ENCODE measurements at regions not wholly inside any gene's neighbourhood (a gene's known extent, or its start where the extent isn't known, plus 50 kb on each side); places are given as distances from the start of the nearest gene placed in this dataset.

DNA sequence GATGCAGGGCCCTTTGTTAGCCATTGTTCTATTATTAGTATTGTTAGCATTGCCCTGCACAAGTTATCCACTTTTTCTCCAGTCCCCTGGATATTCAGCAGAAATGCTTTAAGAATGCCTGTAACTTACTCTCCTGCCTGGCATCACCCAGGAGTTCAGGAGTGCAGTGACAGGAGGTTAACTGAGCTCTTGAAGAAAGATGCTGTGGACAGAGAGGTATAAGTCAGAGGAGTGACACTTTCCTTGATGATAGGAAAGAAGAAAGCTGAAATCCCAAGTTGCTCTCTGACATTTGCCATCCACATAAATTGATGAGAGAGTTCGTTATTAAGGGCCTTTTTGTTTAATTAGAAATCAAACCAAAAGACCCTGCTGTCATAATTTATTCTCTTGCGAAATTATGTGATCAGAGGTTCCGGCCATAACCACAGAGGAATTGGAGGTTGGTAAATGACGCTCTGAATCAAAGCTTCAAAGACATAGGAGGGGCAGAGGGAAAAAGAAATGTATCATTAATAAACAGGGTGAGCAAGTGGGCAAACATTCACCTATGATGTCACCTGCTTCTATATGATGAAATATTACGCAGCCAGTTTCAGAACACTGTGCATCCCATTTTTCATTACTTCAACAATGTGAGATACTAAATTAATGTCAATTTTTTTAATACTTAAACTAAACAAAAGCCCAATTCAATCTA, 230.2 kb upstream of the JADE1 start:
- no peak overlapping the region for H3K27ac ChIP-seq (ENCODE audit: low read depth in 1 of 2, low read length in 2 of 2)
- H3K4me1 ChIP-seq (ENCODE audit: control insufficient read depth in 1 of 2, insufficient read depth in 2 of 2, low read length in 2 of 2): no peaks in the 10 kb centered on the region
- H3K36me3 ChIP-seq (ENCODE audit: control insufficient read depth in 1 of 2, insufficient read depth in 2 of 2, low read length in 1 of 2): no peaks in the 10 kb centered on the region
- no peak for ATAC-seq (ENCODE audit: low FRiP score)
- intact Hi-C loops (cut with DNase I): loop anchor here in 1 of 2 donors (10.0 kb wide), 1 partner anchor 225 kb away; the partner anchor contains the start of gene JADE1
- H3K4me3 ChIP-seq (ENCODE audit: low read length in 2 of 2): no peak overlapping the region
- DNase-seq: no peak
- WGBS, 2 donors: 75 to 76% methylated on average over 5 of the region's 5 CpGs
- H3K9me3 ChIP-seq (ENCODE audit: control insufficient read depth, low read length): no peaks in the 10 kb centered on the region
- no peaks in the 10 kb centered on the region for H3K27me3 ChIP-seq (ENCODE audit: control insufficient read depth in 1 of 2, insufficient read depth in 2 of 2, low read length in 1 of 2)

DNA sequence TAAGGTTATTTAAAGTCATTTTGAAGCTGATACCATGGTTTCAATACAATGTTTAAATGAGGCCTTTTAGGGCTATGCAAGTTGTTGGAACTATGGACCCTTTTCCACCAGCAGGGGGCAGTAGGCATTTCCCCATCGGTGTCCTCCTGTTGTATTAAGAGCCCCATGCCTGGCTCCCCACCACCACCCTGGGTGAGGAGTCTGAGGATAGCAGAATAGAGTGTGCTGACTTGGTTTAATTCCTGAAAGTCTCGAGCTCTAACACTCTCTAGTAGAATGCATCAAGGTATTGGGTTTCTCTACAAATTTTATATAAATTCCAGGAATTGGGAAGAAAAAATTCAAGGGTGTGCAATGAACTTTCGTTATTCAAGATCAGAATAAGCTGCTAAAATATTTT, 234.8 kb upstream of the JADE1 start:
- 35 to 41% methylated on average over 3 of the region's 3 CpGs for WGBS, 2 donors
- Histone ChIP-seq H3K36me3 (ENCODE audit: control insufficient read depth in 1 of 2, insufficient read depth in 2 of 2, low read length in 1 of 2) (no peaks in the 10 kb centered on the region), H3K4me1 (ENCODE audit: control insufficient read depth in 1 of 2, insufficient read depth in 2 of 2, low read length in 2 of 2) (peaks cover 0 to 3% of the 10 kb centered on the region in 2 donors), H3K9me3 (ENCODE audit: control insufficient read depth, low read length) (no peaks in the 10 kb centered on the region), H3K27ac (ENCODE audit: low read depth in 1 of 2, low read length in 2 of 2) (no peak overlapping the region), H3K4me3 (ENCODE audit: low read length in 2 of 2) (no peak overlapping the region), H3K27me3 (ENCODE audit: control insufficient read depth in 1 of 2, insufficient read depth in 2 of 2, low read length in 1 of 2) (no peaks in the 10 kb centered on the region)
- DNase-seq: peak in 1 of 2 donors; percentile 61
- intact Hi-C loops (cut with DNase I): loop anchor here (5.0 to 10.0 kb wide), 2 partner anchors 230 to 233 kb away; partner anchors contain the start of gene JADE1 (in 2 of the 2)
- ATAC-seq (ENCODE audit: low FRiP score): no peak

DNA sequence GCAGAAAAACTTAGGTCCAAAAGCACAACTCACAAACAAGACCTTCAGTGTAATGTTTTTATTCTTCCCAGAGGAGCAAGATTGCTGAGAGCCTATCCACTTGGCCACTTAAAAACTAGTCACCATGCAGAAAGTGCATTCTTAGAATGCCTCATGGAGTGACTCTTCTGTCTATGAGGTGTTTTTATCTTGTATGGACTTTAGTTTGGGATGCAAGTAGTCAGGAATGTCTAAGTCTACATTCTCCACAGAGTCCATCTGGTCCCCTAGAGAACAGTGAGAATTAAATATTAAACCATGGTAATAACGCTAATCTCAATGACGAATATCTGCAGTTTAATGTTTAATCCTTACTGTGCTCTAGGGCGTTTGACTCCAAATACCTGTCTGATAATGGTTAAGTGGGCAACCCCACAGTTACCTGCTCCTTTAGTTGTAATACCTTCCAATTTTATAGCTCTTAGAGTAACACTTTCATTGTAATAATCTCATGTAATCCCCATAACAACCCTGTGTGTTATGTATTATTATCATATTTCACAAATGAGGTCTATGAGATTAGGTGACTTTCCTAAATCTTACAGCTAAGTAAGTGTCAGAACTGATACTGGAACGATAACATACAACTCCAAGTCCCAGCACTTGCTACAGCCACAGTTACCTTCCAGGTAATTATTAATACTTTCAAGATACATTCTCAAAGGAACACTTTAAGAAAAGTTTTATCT, 235.6 kb upstream of the JADE1 start:
- DNase-seq: no peak
- ATAC-seq (ENCODE audit: low FRiP score): no peak
- no peak overlapping the region for H3K4me3 ChIP-seq (ENCODE audit: low read length in 2 of 2)
- H3K9me3 ChIP-seq (ENCODE audit: control insufficient read depth, low read length): no peaks in the 10 kb centered on the region
- no peaks in the 10 kb centered on the region for H3K36me3 ChIP-seq (ENCODE audit: control insufficient read depth in 1 of 2, insufficient read depth in 2 of 2, low read length in 1 of 2)
- WGBS, 2 donors: 68 to 79% methylated on average over 4 of the region's 4 CpGs
- H3K4me1 ChIP-seq (ENCODE audit: control insufficient read depth in 1 of 2, insufficient read depth in 2 of 2, low read length in 2 of 2): peaks cover 0 to 3% of the 10 kb centered on the region in 2 donors
- intact Hi-C loops (cut with DNase I): loop anchor here (5.0 to 10.0 kb wide), 2 partner anchors 231 to 233 kb away; partner anchors contain the start of gene JADE1 (in 2 of the 2)
- H3K27ac ChIP-seq (ENCODE audit: low read depth in 1 of 2, low read length in 2 of 2): no peak overlapping the region
- H3K27me3 ChIP-seq (ENCODE audit: control insufficient read depth in 1 of 2, insufficient read depth in 2 of 2, low read length in 1 of 2): no peaks in the 10 kb centered on the region

DNA sequence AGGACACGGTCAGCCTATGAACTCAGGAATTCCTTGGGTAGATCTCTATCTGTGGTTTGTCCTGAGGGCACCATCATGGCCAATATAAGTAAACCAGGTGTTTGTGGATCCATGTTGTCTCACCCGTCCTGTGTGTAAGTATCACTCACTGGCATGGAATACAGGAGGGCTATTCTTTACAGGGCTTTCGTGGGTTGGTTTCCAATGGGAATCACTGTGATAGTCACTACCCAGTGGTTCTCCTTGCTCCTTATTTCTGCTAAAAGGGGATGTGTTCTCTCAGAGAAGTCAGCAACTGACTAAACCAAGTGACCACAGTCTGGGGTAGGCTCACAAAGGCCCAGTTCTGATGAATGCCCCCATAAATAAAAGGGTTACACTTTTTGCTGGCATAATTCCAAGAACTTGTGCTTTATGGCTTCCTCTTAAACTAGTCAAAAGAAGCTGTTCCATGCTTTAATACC, 236.7 kb upstream of the JADE1 start:
- no peaks in the 10 kb centered on the region for H3K27me3 ChIP-seq (ENCODE audit: control insufficient read depth in 1 of 2, insufficient read depth in 2 of 2, low read length in 1 of 2)
- H3K9me3 ChIP-seq (ENCODE audit: control insufficient read depth, low read length): no peaks in the 10 kb centered on the region
- H3K4me1 ChIP-seq (ENCODE audit: control insufficient read depth in 1 of 2, insufficient read depth in 2 of 2, low read length in 2 of 2): peaks cover 1 to 3% of the 10 kb centered on the region in 2 donors
- intact Hi-C loops (cut with DNase I): loop anchor here (5.0 to 10.0 kb wide), 2 partner anchors 232 to 234 kb away; partner anchors contain the start of gene JADE1 (in 2 of the 2)
- WGBS, 2 donors: 96 to 98% methylated on average over 3 of the region's 3 CpGs
- H3K4me3 ChIP-seq (ENCODE audit: low read length in 2 of 2): no peak overlapping the region
- ATAC-seq (ENCODE audit: low FRiP score) (no peak), DNase-seq (no peak)
- H3K36me3 ChIP-seq (ENCODE audit: control insufficient read depth in 1 of 2, insufficient read depth in 2 of 2, low read length in 1 of 2): no peaks in the 10 kb centered on the region
- no peak overlapping the region for H3K27ac ChIP-seq (ENCODE audit: low read depth in 1 of 2, low read length in 2 of 2)

DNA sequence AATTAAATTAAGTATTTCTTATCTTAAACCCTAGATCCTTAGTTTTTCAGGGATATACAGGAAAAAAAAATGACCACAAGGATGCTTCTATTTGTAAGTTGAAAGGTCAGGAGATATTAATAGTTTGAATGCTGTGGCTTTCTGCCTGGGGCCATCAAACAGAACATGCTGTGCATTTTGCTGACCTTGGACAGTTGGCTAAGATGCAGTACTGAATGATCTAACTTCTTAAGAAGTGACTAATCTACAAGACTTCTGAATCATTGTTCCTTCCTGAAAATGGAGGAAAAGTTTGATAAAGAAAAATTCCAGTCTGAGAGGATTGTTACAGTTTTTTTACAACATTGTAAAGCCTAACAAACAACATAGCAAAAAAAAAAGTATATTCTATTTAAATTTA, 237.8 kb upstream of the JADE1 start:
- intact Hi-C loops (cut with DNase I): loop anchor here (5.0 to 10.0 kb wide), 2 partner anchors 233 to 236 kb away; partner anchors contain the start of gene JADE1 (in 2 of the 2)
- DNase-seq (peak in 1 of 2 donors; percentile 51), ATAC-seq (ENCODE audit: low FRiP score) (peak; percentile 74)
- peaks cover 1 to 3% of the 10 kb centered on the region in 2 donors for H3K4me1 ChIP-seq (ENCODE audit: control insufficient read depth in 1 of 2, insufficient read depth in 2 of 2, low read length in 2 of 2)
- no peak overlapping the region for H3K27ac ChIP-seq (ENCODE audit: low read depth in 1 of 2, low read length in 2 of 2)
- no peaks in the 10 kb centered on the region for H3K36me3 ChIP-seq (ENCODE audit: control insufficient read depth in 1 of 2, insufficient read depth in 2 of 2, low read length in 1 of 2)
- H3K9me3 ChIP-seq (ENCODE audit: control insufficient read depth, low read length): no peaks in the 10 kb centered on the region
- H3K27me3 ChIP-seq (ENCODE audit: control insufficient read depth in 1 of 2, insufficient read depth in 2 of 2, low read length in 1 of 2): no peaks in the 10 kb centered on the region
- H3K4me3 ChIP-seq (ENCODE audit: low read length in 2 of 2): no peak overlapping the region

DNA sequence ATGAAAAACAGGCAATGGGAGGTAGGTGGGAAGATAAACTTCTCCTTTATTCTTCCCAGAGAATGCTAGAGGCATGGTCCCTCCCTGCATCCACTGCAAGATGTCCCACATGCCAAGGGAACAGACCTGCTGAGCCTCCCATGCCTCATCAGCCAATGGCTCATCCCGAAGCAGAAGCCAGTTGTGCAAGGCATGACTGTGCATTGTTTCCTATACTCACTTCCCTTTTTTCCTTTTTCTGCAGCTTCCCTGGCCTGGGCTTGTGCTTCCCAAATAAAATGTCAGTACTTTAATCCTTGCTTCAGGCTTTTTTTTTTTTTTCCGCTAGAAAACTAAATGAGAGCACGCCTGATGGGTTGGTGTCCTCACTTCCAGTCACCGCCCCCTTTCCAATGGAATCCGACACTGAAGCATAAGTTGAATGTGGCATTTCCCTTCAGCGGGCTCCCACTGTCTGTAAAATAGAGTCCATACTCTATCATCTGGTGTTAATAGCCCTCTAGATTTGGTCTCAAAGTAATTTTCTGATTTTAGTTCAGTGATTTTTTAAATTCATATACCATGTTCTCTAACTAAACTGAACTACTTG, 239.0 kb upstream of the JADE1 start:
- Histone ChIP-seq H3K27me3 (ENCODE audit: control insufficient read depth in 1 of 2, insufficient read depth in 2 of 2, low read length in 1 of 2) (no peaks in the 10 kb centered on the region), H3K4me1 (ENCODE audit: control insufficient read depth in 1 of 2, insufficient read depth in 2 of 2, low read length in 2 of 2) (peaks cover 1 to 3% of the 10 kb centered on the region in 2 donors), H3K36me3 (ENCODE audit: control insufficient read depth in 1 of 2, insufficient read depth in 2 of 2, low read length in 1 of 2) (no peaks in the 10 kb centered on the region), H3K4me3 (ENCODE audit: low read length in 2 of 2) (no peak overlapping the region), H3K27ac (ENCODE audit: low read depth in 1 of 2, low read length in 2 of 2) (no peak overlapping the region), H3K9me3 (ENCODE audit: control insufficient read depth, low read length) (no peaks in the 10 kb centered on the region)
- intact Hi-C loops (cut with DNase I): loop anchor here (5.0 to 10.0 kb wide), 2 partner anchors 234 to 237 kb away; partner anchors contain the start of gene JADE1 (in 2 of the 2)
- WGBS, 2 donors: 93 to 95% methylated on average over 6 of the region's 6 CpGs
- DNase-seq: peak in 1 of 2 donors; percentile 76
- peak; percentile 59 for ATAC-seq (ENCODE audit: low FRiP score)

DNA sequence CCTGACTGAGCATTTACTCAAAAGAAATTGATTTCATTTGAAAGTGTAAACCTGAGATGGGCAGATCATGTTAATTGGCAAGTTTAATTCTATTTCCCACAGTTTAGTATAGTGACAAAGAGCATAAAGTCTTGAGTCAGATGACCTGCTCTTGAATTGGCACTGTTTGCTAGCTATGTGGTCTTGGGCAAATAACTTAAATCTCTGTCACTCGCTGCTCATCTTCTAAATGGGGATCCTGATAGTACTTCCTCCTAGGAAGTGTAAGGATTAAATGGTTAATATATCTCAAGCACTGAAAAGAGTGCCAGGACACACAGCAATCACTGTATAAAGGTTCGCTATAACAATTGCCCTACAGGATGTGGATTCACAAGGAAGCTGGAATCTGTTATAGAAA, 242.8 kb upstream of the JADE1 start:
- WGBS, 2 donors: 92 to 94% methylated on average over 2 of the region's 2 CpGs
- intact Hi-C loops (cut with DNase I): loop anchor here (5.0 to 10.0 kb wide), 2 partner anchors 296 to 298 kb away; no protein-coding TSS in a partner anchor
- Histone ChIP-seq H3K27me3 (ENCODE audit: control insufficient read depth in 1 of 2, insufficient read depth in 2 of 2, low read length in 1 of 2) (no peaks in the 10 kb centered on the region), H3K4me1 (ENCODE audit: control insufficient read depth in 1 of 2, insufficient read depth in 2 of 2, low read length in 2 of 2) (peaks cover 2 to 4% of the 10 kb centered on the region in 2 donors), H3K36me3 (ENCODE audit: control insufficient read depth in 1 of 2, insufficient read depth in 2 of 2, low read length in 1 of 2) (no peaks in the 10 kb centered on the region), H3K4me3 (ENCODE audit: low read length in 2 of 2) (no peak overlapping the region), H3K9me3 (ENCODE audit: control insufficient read depth, low read length) (no peaks in the 10 kb centered on the region), H3K27ac (ENCODE audit: low read depth in 1 of 2, low read length in 2 of 2) (no peak overlapping the region)
- DNase-seq: no peak
- ATAC-seq (ENCODE audit: low FRiP score): no peak

DNA sequence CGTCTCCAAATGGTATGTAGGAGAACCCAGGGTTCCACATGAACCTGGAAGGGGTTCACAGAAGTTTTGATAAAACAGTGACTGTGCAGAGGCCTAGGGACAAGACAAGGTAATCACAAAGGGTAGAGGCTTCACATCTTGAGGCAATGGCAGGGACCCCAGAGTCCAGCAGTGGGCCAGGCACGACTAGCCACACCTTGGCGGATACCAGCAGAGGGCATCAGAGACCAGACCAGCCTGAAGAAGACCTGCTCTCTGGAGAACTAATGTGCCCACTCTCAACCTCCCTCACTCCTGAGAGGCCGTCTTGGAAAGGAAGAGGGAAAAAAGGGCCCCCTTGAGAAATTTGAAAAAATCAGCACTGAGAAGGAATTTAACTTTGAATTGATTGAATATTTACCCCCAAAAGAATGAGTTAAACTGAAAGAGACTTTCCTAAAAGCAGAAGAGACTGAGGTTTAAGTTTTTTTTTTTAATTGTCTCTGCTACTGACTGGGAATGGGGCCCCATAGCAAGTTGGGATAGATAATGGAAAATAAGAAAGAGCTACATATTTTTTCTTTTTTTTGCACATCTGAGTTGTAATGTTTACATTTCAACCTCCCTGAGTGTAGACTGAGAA, 243.8 kb upstream of the JADE1 start:
- ATAC-seq (ENCODE audit: low FRiP score) (no peak), DNase-seq (peak in 1 of 2 donors; percentile 50)
- Histone ChIP-seq H3K27me3 (ENCODE audit: control insufficient read depth in 1 of 2, insufficient read depth in 2 of 2, low read length in 1 of 2) (no peaks in the 10 kb centered on the region), H3K36me3 (ENCODE audit: control insufficient read depth in 1 of 2, insufficient read depth in 2 of 2, low read length in 1 of 2) (no peaks in the 10 kb centered on the region), H3K4me1 (ENCODE audit: control insufficient read depth in 1 of 2, insufficient read depth in 2 of 2, low read length in 2 of 2) (peaks cover 2 to 4% of the 10 kb centered on the region in 2 donors), H3K4me3 (ENCODE audit: low read length in 2 of 2) (no peak overlapping the region), H3K27ac (ENCODE audit: low read depth in 1 of 2, low read length in 2 of 2) (no peak overlapping the region), H3K9me3 (ENCODE audit: control insufficient read depth, low read length) (no peaks in the 10 kb centered on the region)
- intact Hi-C loops (cut with DNase I): loop anchor here (5.0 to 10.0 kb wide), 2 partner anchors 297 to 299 kb away; no protein-coding TSS in a partner anchor
- WGBS, 2 donors: 68 to 72% methylated on average over 4 of the region's 4 CpGs
